ENCODE measurements at regions not wholly inside any gene's neighbourhood (a gene's known extent, or its start where the extent isn't known, plus 50 kb on each side); places are given as distances from the start of the nearest gene placed in this dataset.

GRCh38 chr10:108894402-108895301 is 1028.7 kb downstream of the XPNPEP1 start:
- H3K4me1 ChIP-seq (ENCODE audit: low read depth, poor library complexity, severe bottlenecking), result no peaks in the 10 kb centered on the region
- H3K4me3 ChIP-seq (IDR thresholded peaks at IDR 0.05; ENCODE audit: insufficient read depth, low read depth, low read length), result no peak overlapping the region
- H4K20me1 ChIP-seq (ENCODE audit: insufficient read depth), result no peaks in the 10 kb centered on the region
- H3K79me2 ChIP-seq (ENCODE audit: insufficient read depth, low read depth), result no peaks in the 10 kb centered on the region
- no peak overlapping the region for H2AFZ ChIP-seq (ENCODE audit: low read depth)
- no peak for TF ChIP-seq CTCF (conservative IDR thresholded peaks at IDR 0.05; ENCODE audit: low read depth, low read length)
- no peaks in the 10 kb centered on the region for H3K36me3 ChIP-seq (ENCODE audit: insufficient read depth)
- H3K27ac ChIP-seq, result no peak overlapping the region
- no peaks in the 10 kb centered on the region for H3K27me3 ChIP-seq (ENCODE audit: insufficient read depth, low read depth)
- no peak overlapping the region for H3K4me2 ChIP-seq
- no peak overlapping the region for H3K9ac ChIP-seq

- no peaks in the 10 kb centered on the region for H4K20me1 ChIP-seq (ENCODE audit: insufficient read depth)
- no peaks in the 10 kb centered on the region for H3K4me1 ChIP-seq (ENCODE audit: low read depth, poor library complexity, severe bottlenecking)
- no peak for TF ChIP-seq CTCF (conservative IDR thresholded peaks at IDR 0.05; ENCODE audit: low read depth, low read length)
- H3K27ac ChIP-seq, result no peak overlapping the region
- no peaks in the 10 kb centered on the region for H3K79me2 ChIP-seq (ENCODE audit: insufficient read depth, low read depth)
- H3K36me3 ChIP-seq (ENCODE audit: insufficient read depth), result no peaks in the 10 kb centered on the region
- H2AFZ ChIP-seq (ENCODE audit: low read depth), result no peak overlapping the region
- H3K4me2 ChIP-seq, result no peak overlapping the region
- no peak overlapping the region for H3K4me3 ChIP-seq (IDR thresholded peaks at IDR 0.05; ENCODE audit: insufficient read depth, low read depth, low read length)
- H3K9ac ChIP-seq, result no peak overlapping the region
- no peaks in the 10 kb centered on the region for H3K27me3 ChIP-seq (ENCODE audit: insufficient read depth, low read depth)
Measured at GRCh38 chr10:108877095-108877561, 1046.2 kb downstream of the XPNPEP1 start.

- H3K4me1 ChIP-seq (ENCODE audit: low read depth, poor library complexity, severe bottlenecking), result no peaks in the 10 kb centered on the region
- no peak for TF ChIP-seq CTCF (conservative IDR thresholded peaks at IDR 0.05; ENCODE audit: low read depth, low read length)
- H2AFZ ChIP-seq (ENCODE audit: low read depth), result no peak overlapping the region
- no peaks in the 10 kb centered on the region for H3K27me3 ChIP-seq (ENCODE audit: insufficient read depth, low read depth)
- H3K27ac ChIP-seq, result no peak overlapping the region
- no peaks in the 10 kb centered on the region for H3K36me3 ChIP-seq (ENCODE audit: insufficient read depth)
- no peak overlapping the region for H3K4me2 ChIP-seq
- no peak overlapping the region for H3K4me3 ChIP-seq (IDR thresholded peaks at IDR 0.05; ENCODE audit: insufficient read depth, low read depth, low read length)
- H3K9ac ChIP-seq, result no peak overlapping the region
- no peaks in the 10 kb centered on the region for H3K79me2 ChIP-seq (ENCODE audit: insufficient read depth, low read depth)
- H4K20me1 ChIP-seq (ENCODE audit: insufficient read depth), result no peaks in the 10 kb centered on the region
Measured at GRCh38 chr10:108872854-108873253, 1050.5 kb downstream of the XPNPEP1 start.

GRCh38 chr10:108868881-108869280 is 1054.4 kb downstream of the XPNPEP1 start:
- H2AFZ ChIP-seq (ENCODE audit: low read depth), result no peak overlapping the region
- H3K27me3 ChIP-seq (ENCODE audit: insufficient read depth, low read depth), result no peaks in the 10 kb centered on the region
- no peak for TF ChIP-seq CTCF (conservative IDR thresholded peaks at IDR 0.05; ENCODE audit: low read depth, low read length)
- no peak overlapping the region for H3K4me2 ChIP-seq
- H3K4me3 ChIP-seq (IDR thresholded peaks at IDR 0.05; ENCODE audit: insufficient read depth, low read depth, low read length), result no peak overlapping the region
- H4K20me1 ChIP-seq (ENCODE audit: insufficient read depth), result no peaks in the 10 kb centered on the region
- H3K27ac ChIP-seq, result no peak overlapping the region
- H3K79me2 ChIP-seq (ENCODE audit: insufficient read depth, low read depth), result no peaks in the 10 kb centered on the region
- H3K36me3 ChIP-seq (ENCODE audit: insufficient read depth), result no peaks in the 10 kb centered on the region
- H3K4me1 ChIP-seq (ENCODE audit: low read depth, poor library complexity, severe bottlenecking), result no peaks in the 10 kb centered on the region
- no peak overlapping the region for H3K9ac ChIP-seq

Measured in KMS-11 (cell line).